PFSK-1 (cell line): ENCODE measurements at regions not wholly inside any gene's neighbourhood (a gene's known extent, or its start where the extent isn't known, plus 50 kb on each side); places are given as distances from the start of the nearest gene placed in this dataset.

Experiments
- FOXP2 ChIP-seq: optimal IDR thresholded peaks from 2 replicates; pipeline ENCODE3; 2011; ENCODE audit warnings: borderline replicate concordance, control low read depth, inconsistent platforms; ENCODE audit not compliant: insufficient read depth; ENCODE audit errors: extremely low read length, extremely low read depth
- POLR2AphosphoS5 ChIP-seq: IDR thresholded peaks from 2 replicates; pipeline ENCODE4 v1.6.1; 2012; ENCODE audit warnings: low read depth, mild to moderate bottlenecking, control low read depth, low read length, moderate library complexity
- REST ChIP-seq, 2 experiments: IDR thresholded peaks; 2 replicates each; pipeline versions ENCODE4 v1.6.1 to v1.8.0; 2011 to 2012; ENCODE audit warnings: low read depth in 2 of 2, low read length in 2 of 2, control low read depth in 1 of 2, inconsistent platforms in 1 of 2, mild to moderate bottlenecking in 1 of 2, moderate library complexity in 1 of 2; ENCODE audit not compliant: insufficient read depth in 1 of 2
- SIN3A ChIP-seq: IDR thresholded peaks from 2 replicates; pipeline ENCODE4 v1.6.1; 2012; ENCODE audit warnings: mild to moderate bottlenecking, low read length, moderate library complexity, borderline replicate concordance; ENCODE audit not compliant: insufficient read depth
- TAF1 ChIP-seq: IDR thresholded peaks from 2 replicates; pipeline ENCODE4 v1.6.1; 2012; ENCODE audit warnings: low read length, control low read depth, borderline replicate concordance; ENCODE audit not compliant: insufficient read depth

DNA sequence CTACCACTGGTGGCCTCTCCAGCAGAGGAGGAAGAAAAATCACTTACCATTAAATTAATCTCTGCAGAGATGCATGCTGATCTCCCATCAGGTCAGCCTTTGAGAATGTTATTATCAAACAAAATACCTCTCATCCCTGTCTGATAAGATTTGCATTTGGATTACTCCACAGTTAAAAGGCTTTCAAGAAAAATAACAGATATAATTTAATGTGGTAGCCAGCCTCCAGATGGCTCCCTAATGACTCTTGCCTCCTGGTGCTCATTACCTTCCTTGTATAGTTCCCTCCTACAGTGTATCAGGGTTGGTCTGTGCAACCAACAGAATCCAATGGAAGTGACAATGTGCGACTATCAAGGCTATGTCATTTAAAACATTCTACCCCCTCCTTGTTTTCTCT, 63.6 kb upstream of the TNPO1 start:
- TF ChIP-seq TAF1 (no peak), POLR2AphosphoS5 (no peak), REST (IDR thresholded peaks at IDR 0.05; ENCODE audit: insufficient read depth in 1 of 2, low read depth in 2 of 2, low read length in 2 of 2) (no peak), FOXP2 (no peak), SIN3A (no peak)
